GM23248 (cell line): ENCODE measurements at regions not wholly inside any gene's neighbourhood (a gene's known extent, or its start where the extent isn't known, plus 50 kb on each side); places are given as distances from the start of the nearest gene placed in this dataset.

Experiments used
- DNase-seq: peaks from one replicate; pipeline ENCODE4 v3.0.0-alpha.2; 2015
- H2AFZ ChIP-seq: fragments of 200-600 bp; sonication (generic); 2 replicates; pipeline ENCODE4 v1.6.1; 2016; ENCODE audit warnings: antibody characterized with exemption
- H3F3A ChIP-seq: fragments of 200-600 bp; sonication (generic); 2 replicates; pipeline ENCODE4 v1.6.1; 2016; ENCODE audit warnings: mild to moderate bottlenecking, antibody characterized with exemption, mixed run types; ENCODE audit not compliant: insufficient read depth
- H3K27ac ChIP-seq: fragments of 200-600 bp; sonication (generic); 2 replicates; pipeline ENCODE4 v1.5.1; 2016; ENCODE audit warnings: mild to moderate bottlenecking
- H3K27me3 ChIP-seq: fragments of 200-600 bp; sonication (generic); replicated peaks from 2 replicates; pipeline ENCODE4 v1.6.1; 2016; ENCODE audit warnings: mild to moderate bottlenecking; ENCODE audit not compliant: insufficient read depth
- H3K36me3 ChIP-seq: fragments of 200-600 bp; sonication (generic); 2 replicates; pipeline ENCODE4 v1.6.1; 2016; ENCODE audit warnings: low read depth, mild to moderate bottlenecking
- H3K4me1 ChIP-seq: fragments of 200-600 bp; sonication (generic); 2 replicates; pipeline ENCODE4 v1.6.1; 2016; ENCODE audit warnings: mild to moderate bottlenecking; ENCODE audit not compliant: insufficient read depth
- H3K4me2 ChIP-seq: fragments of 200-600 bp; sonication (generic); one replicate; pipeline ENCODE4 v1.6.1; 2016; ENCODE audit warnings: mild to moderate bottlenecking; ENCODE audit not compliant: unreplicated experiment
- H3K4me3 ChIP-seq: fragments of 200-600 bp; sonication (generic); 2 replicates; pipeline ENCODE4 v1.5.1; 2016; ENCODE audit warnings: mild to moderate bottlenecking
- H3K79me2 ChIP-seq: fragments of 200-600 bp; sonication (generic); 2 replicates; pipeline ENCODE4 v1.6.1; 2016; ENCODE audit warnings: mild to moderate bottlenecking; ENCODE audit not compliant: insufficient read depth
- H3K9ac ChIP-seq: fragments of 200-600 bp; sonication (generic); 2 replicates; pipeline ENCODE4 v1.6.1; 2016; ENCODE audit warnings: mild to moderate bottlenecking
- H3K9me2 ChIP-seq: fragments of 200-600 bp; sonication (generic); 2 replicates; pipeline ENCODE4 v1.6.1; 2016; ENCODE audit warnings: mixed run types, mild to moderate bottlenecking, moderate library complexity; ENCODE audit not compliant: insufficient read depth
- H3K9me3 ChIP-seq: fragments of 200-600 bp; sonication (generic); one replicate; pipeline ENCODE4 v1.6.1; 2017; ENCODE audit warnings: low read depth
- H4K20me1 ChIP-seq: fragments of 200-600 bp; sonication (generic); 2 replicates; pipeline ENCODE4 v1.6.0; 2016; ENCODE audit not compliant: insufficient read depth
- EZH2 ChIP-seq: fragments of 200-600 bp; sonication (generic); IDR thresholded peaks from 2 replicates; pipeline ENCODE4 v1.6.1; 2018; ENCODE audit warnings: antibody characterized with exemption, mild to moderate bottlenecking; ENCODE audit not compliant: insufficient read depth, poor library complexity, severe bottlenecking
- EZH2phosphoT487 ChIP-seq: fragments of 200-600 bp; sonication (generic); IDR thresholded peaks from 2 replicates; pipeline ENCODE4 v1.6.1; 2018; ENCODE audit warnings: antibody characterized with exemption, moderate library complexity, mild to moderate bottlenecking, low read depth; ENCODE audit not compliant: insufficient read depth
- WGBS, 2 experiments: methylation state at CpG; one replicate each; pipeline ENCODE4 v1.1.6; 2015 to 2017; ENCODE audit warnings: low lambda C conversion rate in 2 of 2, low coverage in 1 of 2; ENCODE audit errors: missing lambda C conversion rate in 2 of 2; 5-methylcytosine and 5-hydroxymethylcytosine counted together
- in situ Hi-C: fragments of 300-500 bp; cut with MboI; formaldehyde crosslinking; loops from 2 replicates; pipeline ENCODE4 v1.15.0; 2020

- Histone ChIP-seq H3K9ac (no peak overlapping the region), H3K27me3 (no peaks in the 10 kb centered on the region), H4K20me1 (no peaks in the 10 kb centered on the region), H3K79me2 (no peaks in the 10 kb centered on the region), H3K27ac (no peak overlapping the region), H3K4me3 (no peak overlapping the region), H3K9me2 (no peaks in the 10 kb centered on the region), H2AFZ (no peak overlapping the region), H3F3A (no peaks in the 10 kb centered on the region), H3K4me1 (no peaks in the 10 kb centered on the region), H3K4me2 (no peak overlapping the region), H3K36me3 (no peaks in the 10 kb centered on the region), H3K9me3 (no peaks in the 10 kb centered on the region)
- TF ChIP-seq EZH2phosphoT487 (no peak), EZH2 (no peak)
- no peak for DNase-seq
- in situ Hi-C loops: no loop called here
- WGBS, 2 experiments: 59 to 76% methylated on average over 3 of the region's 3 CpGs
Observed at GRCh38 chr18:54033052-54033451, 191.4 kb downstream of the MBD2 start.

- no peak overlapping the region for H3K27ac ChIP-seq
- DNase-seq: no peak
- no peaks in the 10 kb centered on the region for H4K20me1 ChIP-seq
- TF ChIP-seq EZH2 (no peak), EZH2phosphoT487 (no peak)
- H3K4me1 ChIP-seq: no peaks in the 10 kb centered on the region
- H3K9ac ChIP-seq: no peak overlapping the region
- H3K36me3 ChIP-seq: no peaks in the 10 kb centered on the region
- H3K79me2 ChIP-seq: no peaks in the 10 kb centered on the region
- in situ Hi-C loops: no loop called here
- H3K4me2 ChIP-seq: no peak overlapping the region
- H3K9me2 ChIP-seq: no peaks in the 10 kb centered on the region
- H2AFZ ChIP-seq: no peak overlapping the region
- no peak overlapping the region for H3K4me3 ChIP-seq
- H3K27me3 ChIP-seq: no peaks in the 10 kb centered on the region
- no peaks in the 10 kb centered on the region for H3F3A ChIP-seq
- no peaks in the 10 kb centered on the region for H3K9me3 ChIP-seq
Observed at GRCh38 chr18:54032412-54032811, 192.1 kb downstream of the MBD2 start.

- no peak overlapping the region for H3K4me2 ChIP-seq
- H3K9ac ChIP-seq: no peak overlapping the region
- no peak overlapping the region for H2AFZ ChIP-seq
- TF ChIP-seq EZH2 (no peak), EZH2phosphoT487 (no peak)
- H3K27ac ChIP-seq: no peak overlapping the region
- in situ Hi-C loops: no loop called here
- no peaks in the 10 kb centered on the region for H3F3A ChIP-seq
- no peak overlapping the region for H3K4me3 ChIP-seq
- H3K79me2 ChIP-seq: no peaks in the 10 kb centered on the region
- H3K9me3 ChIP-seq: no peaks in the 10 kb centered on the region
- no peaks in the 10 kb centered on the region for H3K27me3 ChIP-seq
- no peaks in the 10 kb centered on the region for H3K4me1 ChIP-seq
- H3K36me3 ChIP-seq: no peaks in the 10 kb centered on the region
- no peaks in the 10 kb centered on the region for H3K9me2 ChIP-seq
- H4K20me1 ChIP-seq: no peaks in the 10 kb centered on the region
- no peak for DNase-seq
Observed at GRCh38 chr18:54031243-54031642, 193.2 kb downstream of the MBD2 start.

GRCh38 chr18:54030434-54030833 lies 194.0 kb downstream of the MBD2 start:
- Histone ChIP-seq H3K9me3 (no peaks in the 10 kb centered on the region), H3F3A (no peaks in the 10 kb centered on the region), H3K4me3 (no peak overlapping the region), H3K9me2 (no peaks in the 10 kb centered on the region), H3K36me3 (no peaks in the 10 kb centered on the region), H4K20me1 (no peaks in the 10 kb centered on the region), H3K79me2 (no peaks in the 10 kb centered on the region), H3K4me1 (no peaks in the 10 kb centered on the region), H3K27me3 (no peaks in the 10 kb centered on the region), H2AFZ (no peak overlapping the region), H3K9ac (no peak overlapping the region), H3K4me2 (no peak overlapping the region), H3K27ac (no peak overlapping the region)
- no peak for DNase-seq
- in situ Hi-C loops: no loop called here
- WGBS, 2 experiments: 93 to 94% methylated on average over 2 of the region's 2 CpGs
- TF ChIP-seq EZH2phosphoT487: no peak
- TF ChIP-seq EZH2: no peak

GRCh38 chr18:54023471-54023870 lies 201.0 kb downstream of the MBD2 start:
- in situ Hi-C loops: no loop called here
- Histone ChIP-seq H3K4me3 (no peak overlapping the region), H3K27ac (no peak overlapping the region), H3K9me3 (no peaks in the 10 kb centered on the region), H3K36me3 (no peaks in the 10 kb centered on the region), H3K79me2 (no peaks in the 10 kb centered on the region), H4K20me1 (no peaks in the 10 kb centered on the region), H2AFZ (no peak overlapping the region), H3K9ac (no peak overlapping the region), H3F3A (no peaks in the 10 kb centered on the region), H3K4me2 (no peak overlapping the region), H3K9me2 (no peaks in the 10 kb centered on the region), H3K27me3 (no peaks in the 10 kb centered on the region), H3K4me1 (peaks cover 4% of the 10 kb centered on the region; the same call in 1 of the 2 replicates)
- WGBS, 2 experiments: 63 to 69% methylated on average over 4 of the region's 4 CpGs
- TF ChIP-seq EZH2phosphoT487: no peak
- TF ChIP-seq EZH2: no peak
- DNase-seq: peak; percentile 43
